GM10248 (cell line): ENCODE measurements at regions not wholly inside any gene's neighbourhood (a gene's known extent, or its start where the extent isn't known, plus 50 kb on each side); places are given as distances from the start of the nearest gene placed in this dataset.

Experiments
- CTCF ChIA-PET: fragments of 300-600 bp; sonication (Branson Sonifier 250); formaldehyde crosslinking; extraction: SDS; loops from one replicate; lab custom pipeline; 2021; ENCODE audit warnings: antibody characterized with exemption; lab: Yijun Ruan, JAX
- POLR2A ChIA-PET: fragments of 350-650 bp; sonication (Branson Sonifier 250); formaldehyde crosslinking; extraction: SDS; loops from one replicate; lab custom pipeline; 2020; ENCODE audit warnings: antibody characterized with exemption; lab: Yijun Ruan, JAX
- DNase-seq: peaks from one replicate; pipeline ENCODE4 v3.0.0; 2012; ENCODE audit errors: extremely low spot score
- CTCF ChIP-seq: IDR thresholded peaks from 2 replicates; pipeline ENCODE4 v1.5.1; 2012; ENCODE audit warnings: mild to moderate bottlenecking, low read depth; ENCODE audit errors: extremely low read depth, missing control alignments, control extremely low read depth

GRCh38 chr18:10245031-10245845 lies 209.2 kb upstream of the APCDD1 start:
- no peak for TF ChIP-seq CTCF
- CTCF ChIA-PET, result interaction anchor here (2.0 kb wide), 1 partner anchor 17 kb away, joined by 5 read pairs; no protein-coding TSS in a partner anchor
- no peak for DNase-seq
- POLR2A ChIA-PET, result no interaction called here

GRCh38 chr18:10245846-10246175 lies 208.6 kb upstream of the APCDD1 start:
- no peak for TF ChIP-seq CTCF
- POLR2A ChIA-PET, result no interaction called here
- CTCF ChIA-PET, result no interaction called here
- no peak for DNase-seq

GRCh38 chr18:10247021-10247741 lies 207.3 kb upstream of the APCDD1 start:
- no peak for TF ChIP-seq CTCF
- ChIA-PET CTCF (no interaction called here), POLR2A (no interaction called here)
- no peak for DNase-seq

GRCh38 chr18:10247742-10248082 lies 206.7 kb upstream of the APCDD1 start:
- ChIA-PET POLR2A (no interaction called here), CTCF (no interaction called here)
- DNase-seq, result no peak
- no peak for TF ChIP-seq CTCF

- CTCF ChIA-PET, result no interaction called here
- DNase-seq, result no peak
- TF ChIP-seq CTCF, result no peak
- POLR2A ChIA-PET, result no interaction called here
These were observed 205.7 kb upstream of the APCDD1 start for GRCh38 chr18:10248738-10249137.

- DNase-seq, result no peak
- ChIA-PET POLR2A (no interaction called here), CTCF (no interaction called here)
These were observed 205.2 kb upstream of the APCDD1 start for GRCh38 chr18:10249270-10249669.

More at GRCh38 chr18:10249270-10249669, 205.2 kb upstream of the APCDD1 start:
- no peak for TF ChIP-seq CTCF
